IMR-90 (cell line): ENCODE measurements at regions not wholly inside any gene's neighbourhood (a gene's known extent, or its start where the extent isn't known, plus 50 kb on each side); places are given as distances from the start of the nearest gene placed in this dataset.

Experiments
- ATAC-seq: fragments of 200-7000 bp; cut with Tn5 transposase; 2 replicates; pipeline ENCODE4 v1.9.1; 2020; ENCODE audit warnings: low read depth, mild to moderate bottlenecking, moderate library complexity
- BruUV-seq: library from RNA; stranded (reverse); fragments of 400-500 nt; replicated peaks from 2 replicates; lab custom pipeline; 2021; lab: Mats Ljungman, UMichigan
- CTCF ChIA-PET: fragments of 300-600 bp; formaldehyde crosslinking; extraction: SDS; loops from one replicate; lab custom pipeline; 2021; ENCODE audit warnings: antibody characterized with exemption; lab: Yijun Ruan, JAX
- POLR2A ChIA-PET: fragments of 300-600 bp; sonication (Branson Sonifier 250); formaldehyde crosslinking; loops from one replicate; lab custom pipeline; 2022; ENCODE audit warnings: antibody characterized with exemption; ENCODE audit not compliant: unreplicated experiment; lab: Charles Lee
- DNase-seq: peaks from one replicate; pipeline ENCODE4 v3.0.0; 2013
- H2AFZ ChIP-seq: replicated peaks from 2 replicates; pipeline ENCODE3; 2013; ENCODE audit warnings: low read length, mild to moderate bottlenecking; ENCODE audit not compliant: poor library complexity
- H2AK5ac ChIP-seq: 2 replicates; pipeline ENCODE4 v1.6.1; 2013; ENCODE audit warnings: low read depth, low read length, inconsistent platforms
- H2AK9ac ChIP-seq: replicated peaks from 2 replicates; pipeline ENCODE3; 2013; ENCODE audit warnings: mild to moderate bottlenecking, low read depth, low read length, moderate library complexity; ENCODE audit not compliant: poor library complexity
- H2BK120ac ChIP-seq: 2 replicates; pipeline ENCODE4 v1.6.1; 2013; ENCODE audit warnings: low read depth, low read length, inconsistent platforms
- H2BK15ac ChIP-seq: 3 replicates; pipeline ENCODE4 v1.6.1; 2013; ENCODE audit warnings: low read depth, low read length, inconsistent platforms
- H2BK20ac ChIP-seq: 2 replicates; pipeline ENCODE4 v1.6.1; 2013; ENCODE audit warnings: low read depth, mild to moderate bottlenecking, inconsistent platforms, low read length, moderate library complexity
- H2BK5ac ChIP-seq: 2 replicates; pipeline ENCODE4 v1.6.1; 2013; ENCODE audit warnings: mild to moderate bottlenecking, low read depth, low read length, inconsistent platforms; ENCODE audit not compliant: poor library complexity, severe bottlenecking
- H3K14ac ChIP-seq: replicated peaks from 2 replicates; pipeline ENCODE4 v1.6.1; 2013; ENCODE audit warnings: low read depth, low read length, inconsistent platforms
- H3K18ac ChIP-seq: 2 replicates; pipeline ENCODE4 v1.6.1; 2013; ENCODE audit warnings: low read depth, low read length, control low read depth
- H3K23ac ChIP-seq: 2 replicates; pipeline ENCODE4 v1.6.1; 2013; ENCODE audit warnings: low read depth, low read length, inconsistent platforms
- H3K27ac ChIP-seq: 2 replicates; pipeline ENCODE4 v1.5.1; 2013; ENCODE audit warnings: mild to moderate bottlenecking, control low read depth, low read length; ENCODE audit not compliant: insufficient read depth
- H3K27me3 ChIP-seq: 2 replicates; pipeline ENCODE4 v1.6.1; 2013; ENCODE audit warnings: low read length; ENCODE audit not compliant: control insufficient read depth, insufficient read depth
- H3K36me3 ChIP-seq: 2 replicates; pipeline ENCODE4 v1.6.1; 2013; ENCODE audit warnings: low read length, mixed read lengths; ENCODE audit not compliant: control insufficient read depth, insufficient read depth
- H3K4ac ChIP-seq: 2 replicates; pipeline ENCODE4 v1.6.1; 2013; ENCODE audit warnings: low read depth, low read length, inconsistent platforms
- H3K4me1 ChIP-seq: 2 replicates; pipeline ENCODE4 v1.6.1; 2013; ENCODE audit warnings: low read length, mixed read lengths; ENCODE audit not compliant: control insufficient read depth, insufficient read depth
- H3K4me2 ChIP-seq: 2 replicates; pipeline ENCODE4 v1.6.1; 2013; ENCODE audit warnings: low read depth, mild to moderate bottlenecking, control low read depth, low read length, moderate library complexity
- H3K4me3 ChIP-seq: 2 replicates; pipeline ENCODE4 v1.5.1; 2013; ENCODE audit warnings: low read depth, mild to moderate bottlenecking, control low read depth, low read length, moderate library complexity; ENCODE audit not compliant: insufficient read depth
- H3K56ac ChIP-seq: 2 replicates; pipeline ENCODE4 v1.6.1; 2013; ENCODE audit warnings: low read length, inconsistent platforms; ENCODE audit not compliant: insufficient read depth; ENCODE audit errors: extremely low read depth
- H3K79me1 ChIP-seq, 2 experiments: 2 replicates each; pipeline ENCODE4 v1.6.1; 2013; ENCODE audit warnings: low read length in 2 of 2, inconsistent platforms in 1 of 2, low read depth in 1 of 2
- H3K9ac ChIP-seq: 2 replicates; pipeline ENCODE4 v1.6.1; 2013; ENCODE audit warnings: low read depth, low read length, control low read depth
- H3K9me1 ChIP-seq: 2 replicates; pipeline ENCODE4 v1.6.1; 2013; ENCODE audit warnings: low read length, inconsistent platforms; ENCODE audit not compliant: insufficient read depth
- H3K9me3 ChIP-seq: 2 replicates; pipeline ENCODE4 v1.6.1; 2013; ENCODE audit warnings: low read length; ENCODE audit not compliant: control insufficient read depth, insufficient read depth
- H4K20me1 ChIP-seq: 2 replicates; pipeline ENCODE4 v1.6.1; 2013; ENCODE audit warnings: low read length, inconsistent platforms; ENCODE audit not compliant: insufficient read depth
- H4K5ac ChIP-seq: 2 replicates; pipeline ENCODE4 v1.6.1; 2013; ENCODE audit warnings: mild to moderate bottlenecking, low read depth, low read length, control low read depth
- H4K8ac ChIP-seq, 2 experiments: 2 replicates each; pipeline ENCODE4 v1.6.1; 2013; ENCODE audit warnings: low read depth in 2 of 2, low read length in 2 of 2, control low read depth in 1 of 2, inconsistent platforms in 1 of 2
- H4K91ac ChIP-seq: 2 replicates; pipeline ENCODE4 v1.6.1; 2013; ENCODE audit warnings: low read depth, low read length, inconsistent platforms; ENCODE audit not compliant: insufficient read depth
- MAZ ChIP-seq: IDR thresholded peaks from 2 replicates; pipeline ENCODE4 v1.6.1; 2012; ENCODE audit warnings: low read depth, mild to moderate bottlenecking, low read length, improper control_type of control experiment, moderate library complexity, borderline replicate concordance
- NFE2L2 ChIP-seq: fragments of 150-350 bp; IDR thresholded peaks from 2 replicates; pipeline ENCODE4 v1.6.1; 2016; ENCODE audit warnings: low read depth, mild to moderate bottlenecking, low read length
- RAD21 ChIP-seq: IDR thresholded peaks from 2 replicates; pipeline ENCODE4 v1.6.1; 2012; ENCODE audit warnings: low read length, improper control_type of control experiment
- RCOR1 ChIP-seq: IDR thresholded peaks from 2 replicates; pipeline ENCODE4 v1.6.1; 2012; ENCODE audit warnings: mild to moderate bottlenecking, low read length, improper control_type of control experiment; ENCODE audit not compliant: insufficient replicate concordance
- RFX5 ChIP-seq: IDR thresholded peaks from 2 replicates; pipeline ENCODE4 v1.8.0; 2012; ENCODE audit warnings: low read depth, mild to moderate bottlenecking, low read length, moderate library complexity
- SMC3 ChIP-seq: fragments of 150-350 bp; IDR thresholded peaks from 2 replicates; pipeline ENCODE4 v1.6.1; 2016; ENCODE audit warnings: low read depth, mild to moderate bottlenecking, antibody characterized with exemption, low read length, moderate library complexity
- WGBS, 2 experiments: methylation state at CpG; one replicate each; pipeline versions ENCODE4 v1.1.5 to v1.1.7; 2013; ENCODE audit warnings: missing lambda C conversion rate in 2 of 2; ENCODE audit not compliant: insufficient read length in 1 of 2; ENCODE audit errors: extremely low coverage in 2 of 2; 5-methylcytosine and 5-hydroxymethylcytosine counted together
- dilution Hi-C: fragments of 300-500 bp; cut with HindIII; formaldehyde crosslinking; loops from one replicate; pipeline ENCODE4 v1.14.3; 2018; ENCODE audit warnings: low sequenced_read_pairs; ENCODE audit not compliant: unreplicated experiment
- in situ Hi-C: fragments of 300-500 bp; cut with MboI; formaldehyde crosslinking; loops from 3 replicates; pipeline ENCODE4 v1.14.3; 2019; ENCODE audit warnings: low sequenced_read_pairs, inconsistent platforms, mixed read lengths
- intact Hi-C: fragments of 100-400 bp; cut with micrococcal nuclease; formaldehyde crosslinking; loops from 2 replicates; pipeline ENCODE4 v1.10.0; 2022
- TF ChIP-seq, protein P1 (sequence below): fragments of 150-350 bp; IDR thresholded peaks from 2 replicates; pipeline ENCODE4 v1.6.1; 2016; ENCODE audit warnings: low read depth, mild to moderate bottlenecking, low read length, moderate library complexity, borderline replicate concordance

DNA sequence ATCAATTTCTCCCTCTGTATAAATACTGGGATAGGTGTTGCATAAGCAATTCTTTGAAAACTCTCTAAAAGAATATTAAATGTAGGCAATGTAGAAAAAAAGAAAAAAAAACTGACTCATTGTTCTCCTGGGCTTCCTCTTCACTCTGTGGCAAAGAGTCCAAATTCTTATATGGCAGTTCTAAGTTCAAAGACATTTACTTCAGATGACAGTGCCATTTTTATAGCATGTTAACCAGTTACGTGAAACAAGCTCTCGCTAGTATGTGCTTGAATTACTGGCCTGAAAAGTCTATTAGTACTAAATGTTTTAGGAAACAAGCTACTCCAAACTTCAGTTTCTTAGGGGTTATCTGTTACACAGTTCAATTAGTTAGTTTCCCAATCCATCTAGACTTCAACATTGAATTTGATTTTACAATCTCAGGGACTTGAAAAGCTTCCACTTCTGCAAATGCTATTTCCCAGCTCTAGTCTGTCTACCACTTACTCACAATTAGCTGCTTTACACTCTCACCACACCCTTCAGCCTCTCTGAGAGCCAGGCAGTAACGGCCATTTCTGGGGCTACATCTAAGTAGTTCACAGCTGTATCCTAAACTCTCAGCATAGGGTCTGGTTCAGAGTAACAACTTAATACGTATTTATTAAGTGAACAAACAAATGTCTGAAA, 100.4 kb downstream of the OGFRL1 start:
- TF ChIP-seq SMC3 (no peak), MAZ (no peak), NFE2L2 (no peak), RAD21 (no peak), RCOR1 (no peak), RFX5 (no peak)
- TF ChIP-seq, protein P1, sequence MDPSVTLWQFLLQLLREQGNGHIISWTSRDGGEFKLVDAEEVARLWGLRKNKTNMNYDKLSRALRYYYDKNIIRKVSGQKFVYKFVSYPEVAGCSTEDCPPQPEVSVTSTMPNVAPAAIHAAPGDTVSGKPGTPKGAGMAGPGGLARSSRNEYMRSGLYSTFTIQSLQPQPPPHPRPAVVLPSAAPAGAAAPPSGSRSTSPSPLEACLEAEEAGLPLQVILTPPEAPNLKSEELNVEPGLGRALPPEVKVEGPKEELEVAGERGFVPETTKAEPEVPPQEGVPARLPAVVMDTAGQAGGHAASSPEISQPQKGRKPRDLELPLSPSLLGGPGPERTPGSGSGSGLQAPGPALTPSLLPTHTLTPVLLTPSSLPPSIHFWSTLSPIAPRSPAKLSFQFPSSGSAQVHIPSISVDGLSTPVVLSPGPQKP, result no peak
- H2BK5ac ChIP-seq, result no peak overlapping the region
- no peaks in the 10 kb centered on the region for H3K9me3 ChIP-seq
- H2AFZ ChIP-seq, result no peak overlapping the region
- BruUV-seq, result no TSS peak
- peaks cover 22% of the 10 kb centered on the region for H3K4me1 ChIP-seq
- H3K4me3 ChIP-seq, result no peak overlapping the region
- CTCF ChIA-PET, result interaction anchor here (0.6 to 1.5 kb wide), 3 partner anchors 14 to 186 kb away, joined by 3 to 6 read pairs (median 4); no protein-coding TSS in a partner anchor
- dilution Hi-C loops, result no loop called here
- no peak overlapping the region for H3K9ac ChIP-seq
- WGBS, 2 experiments, result 0% methylated on average over 1 of the region's 4 CpGs; no CpG with 5 or more reads in 1 of the 2 experiments
- DNase-seq (no peak), ATAC-seq (no peak)
- no peak overlapping the region; the same call in 1 of the 2 replicates for H2BK20ac ChIP-seq
- intact Hi-C loops, result no loop called here
- no peaks in the 10 kb centered on the region for H3K27me3 ChIP-seq
- no peaks in the 10 kb centered on the region for H4K20me1 ChIP-seq
- H3K36me3 ChIP-seq, result no peaks in the 10 kb centered on the region
- peak overlapping the region; percentile 35 for H3K14ac ChIP-seq
- H2BK120ac ChIP-seq, result no peak overlapping the region
- H4K91ac ChIP-seq, result no peak overlapping the region
- H3K23ac ChIP-seq, result peak overlapping the region; percentile 34; the same call in 1 of the 2 replicates
- H4K8ac ChIP-seq, result 0 out of 4 replicates have a peak overlapping the region, but pooled peaks of 1 of the 2 experiments have one; percentile 37
- H3K9me1 ChIP-seq, result peaks cover 11% of the 10 kb centered on the region
- peak overlapping the region; percentile 56 for H3K4ac ChIP-seq
- no peak overlapping the region for H3K4me2 ChIP-seq
- H2BK15ac ChIP-seq, result no peak overlapping the region
- in situ Hi-C loops, result loop anchor here (5.0 to 25.0 kb wide), 2 partner anchors 123 to 698 kb away; no protein-coding TSS in a partner anchor
- POLR2A ChIA-PET, result interaction anchor here (0.6 kb wide), 1 partner anchor 682 kb away, joined by 3 read pairs; no protein-coding TSS in a partner anchor
- H4K5ac ChIP-seq, result no peak overlapping the region
- H3K18ac ChIP-seq, result peak overlapping the region; percentile 52; the same call in 1 of the 2 replicates
- peaks cover 26 to 48% of the 10 kb centered on the region in 2 experiments for H3K79me1 ChIP-seq
- no peak overlapping the region for H2AK9ac ChIP-seq
- H3K56ac ChIP-seq, result no peak overlapping the region
- no peak overlapping the region for H3K27ac ChIP-seq
- H2AK5ac ChIP-seq, result no peak overlapping the region
